Activated CD4-positive, alpha-beta T cell treated with anti-CD3 and anti-CD28 coated beads, Interleukin-2, amount 10 ng/mL, durations not matched to agents 7 days and 5 days (primary cell): ENCODE measurements at regions not wholly inside any gene's neighbourhood (a gene's known extent, or its start where the extent isn't known, plus 50 kb on each side); places are given as distances from the start of the nearest gene placed in this dataset.
"Not testable (repeated sequence)": the region's sequence is repeated elsewhere in the genome, so short reads cannot be mapped to it uniquely, and the experiment has no call there.

ENCODE experiments used
- CTCF ChIA-PET: fragments of 350-600 bp; sonication (Branson Sonifier 250); formaldehyde crosslinking; loops from one replicate; lab custom pipeline; 2021; ENCODE audit warnings: antibody characterized with exemption; lab: Charles Lee
- POLR2A ChIA-PET: fragments of 350-600 bp; sonication (Branson Sonifier 250); formaldehyde crosslinking; loops from one replicate; lab custom pipeline; 2021; ENCODE audit warnings: antibody characterized with exemption; lab: Charles Lee
- DNase-seq: peaks from one replicate; pipeline ENCODE4 v3.0.0-alpha.2; 2020
- H3K27ac Mint-ChIP-seq: one replicate; pipeline ENCODE4 v1.8.0; 2021; ENCODE audit warnings: mild to moderate bottlenecking, moderate library complexity, mixed read lengths
- H3K27me3 Mint-ChIP-seq: one replicate; pipeline ENCODE4 v1.8.0; 2021; ENCODE audit warnings: mixed read lengths
- H3K36me3 Mint-ChIP-seq: one replicate; pipeline ENCODE4 v1.8.0; 2021; ENCODE audit warnings: low read depth, mixed read lengths
- H3K4me1 Mint-ChIP-seq: one replicate; pipeline ENCODE4 v1.8.0; 2021; ENCODE audit warnings: mixed read lengths
- H3K4me3 Mint-ChIP-seq: one replicate; pipeline ENCODE4 v1.8.0; 2021; ENCODE audit warnings: mild to moderate bottlenecking, moderate library complexity, mixed read lengths
- H3K9me3 Mint-ChIP-seq: one replicate; pipeline ENCODE4 v1.8.0; 2021; ENCODE audit warnings: mixed read lengths

- no peak for DNase-seq
- Mint-ChIP-seq H3K4me3 (no peak overlapping the region), H3K27ac (no peak overlapping the region), H3K9me3 (peaks cover 2% of the 10 kb centered on the region), H3K36me3 (no peaks in the 10 kb centered on the region), H3K27me3 (peaks cover 37% of the 10 kb centered on the region), H3K4me1 (peaks cover 9% of the 10 kb centered on the region)
- POLR2A ChIA-PET, result no interaction called here
- CTCF ChIA-PET, result no interaction called here
Measured at GRCh38 chr3:139173372-139174108, 128.8 kb upstream of the PRR23C start.

- Mint-ChIP-seq H3K36me3 (no peaks in the 10 kb centered on the region), H3K27ac (no peak overlapping the region), H3K27me3 (peaks cover 16% of the 10 kb centered on the region), H3K4me1 (no peaks in the 10 kb centered on the region), H3K9me3 (no peaks in the 10 kb centered on the region), H3K4me3 (no peak overlapping the region)
- CTCF ChIA-PET, result no interaction called here
- POLR2A ChIA-PET, result no interaction called here
- DNase-seq, result no peak
Measured at GRCh38 chr3:139180489-139180888, 135.8 kb upstream of the PRR23C start.

GRCh38 chr3:139182143-139182542 is 137.5 kb upstream of the PRR23C start:
- H3K4me1 Mint-ChIP-seq, result no peaks in the 10 kb centered on the region
- ChIA-PET CTCF (no interaction called here), POLR2A (interaction anchor here (0.6 kb wide), 1 partner anchor 114 kb away, joined by 3 read pairs; no protein-coding TSS in a partner anchor)
- H3K27ac Mint-ChIP-seq, result no peak overlapping the region
- H3K27me3 Mint-ChIP-seq, result peaks cover 5% of the 10 kb centered on the region
- H3K36me3 Mint-ChIP-seq, result no peaks in the 10 kb centered on the region
- no peak for DNase-seq
- no peak overlapping the region for H3K4me3 Mint-ChIP-seq
- H3K9me3 Mint-ChIP-seq, result no peaks in the 10 kb centered on the region

- POLR2A ChIA-PET, result no interaction called here
- H3K9me3 Mint-ChIP-seq, result no peaks in the 10 kb centered on the region
- H3K27ac Mint-ChIP-seq, result no peak overlapping the region
- no peak overlapping the region for H3K4me3 Mint-ChIP-seq
- H3K4me1 Mint-ChIP-seq, result no peaks in the 10 kb centered on the region
- CTCF ChIA-PET, result no interaction called here
- H3K27me3 Mint-ChIP-seq, result peaks cover 5% of the 10 kb centered on the region
- no peaks in the 10 kb centered on the region for H3K36me3 Mint-ChIP-seq
- no peak for DNase-seq
Measured at GRCh38 chr3:139182598-139182997, 137.9 kb upstream of the PRR23C start.

- Mint-ChIP-seq H3K4me3 (no peak overlapping the region), H3K9me3 (no peaks in the 10 kb centered on the region), H3K4me1 (no peaks in the 10 kb centered on the region), H3K27me3 (no peaks in the 10 kb centered on the region), H3K36me3 (no peaks in the 10 kb centered on the region), H3K27ac (no peak overlapping the region)
- ChIA-PET POLR2A (no interaction called here), CTCF (no interaction called here)
- no peak for DNase-seq
Measured at GRCh38 chr3:139185527-139185926, 140.8 kb upstream of the PRR23C start.

- Mint-ChIP-seq H3K27me3 (no peaks in the 10 kb centered on the region), H3K9me3 (no peaks in the 10 kb centered on the region), H3K4me3 (no peak overlapping the region), H3K36me3 (no peaks in the 10 kb centered on the region), H3K27ac (no peak overlapping the region), H3K4me1 (no peaks in the 10 kb centered on the region)
- ChIA-PET CTCF (no interaction called here), POLR2A (no interaction called here)
- DNase-seq, result no peak
Measured at GRCh38 chr3:139187154-139187553, 142.5 kb upstream of the PRR23C start.

GRCh38 chr3:139187648-139188047 is 143.0 kb upstream of the PRR23C start:
- POLR2A ChIA-PET, result no interaction called here
- no peaks in the 10 kb centered on the region for H3K36me3 Mint-ChIP-seq
- no peaks in the 10 kb centered on the region for H3K9me3 Mint-ChIP-seq
- DNase-seq, result no peak
- H3K27ac Mint-ChIP-seq, result no peak overlapping the region
- H3K27me3 Mint-ChIP-seq, result no peaks in the 10 kb centered on the region
- H3K4me1 Mint-ChIP-seq, result no peaks in the 10 kb centered on the region
- CTCF ChIA-PET, result no interaction called here
- no peak overlapping the region for H3K4me3 Mint-ChIP-seq

GRCh38 chr3:139189943-139190342 is 145.3 kb upstream of the PRR23C start:
- Mint-ChIP-seq H3K9me3 (no peaks in the 10 kb centered on the region), H3K4me3 (no peak overlapping the region), H3K36me3 (no peaks in the 10 kb centered on the region), H3K27ac (no peak overlapping the region), H3K4me1 (no peaks in the 10 kb centered on the region), H3K27me3 (no peaks in the 10 kb centered on the region)
- ChIA-PET CTCF (no interaction called here), POLR2A (no interaction called here)
- DNase-seq, result no peak

- H3K27me3 Mint-ChIP-seq, POLR2A ChIA-PET, CTCF ChIA-PET, H3K4me1 Mint-ChIP-seq, H3K36me3 Mint-ChIP-seq, DNase-seq, H3K27ac Mint-ChIP-seq, H3K4me3 Mint-ChIP-seq: not testable (repeated sequence)
- H3K9me3 Mint-ChIP-seq, result peaks cover 10% of the 10 kb centered on the region
Measured at GRCh38 chr3:139194421-139194820, 149.4 kb upstream of the MRPS22 start.

- H3K36me3 Mint-ChIP-seq, H3K4me3 Mint-ChIP-seq, H3K27me3 Mint-ChIP-seq, H3K27ac Mint-ChIP-seq, POLR2A ChIA-PET, DNase-seq, H3K4me1 Mint-ChIP-seq: not testable (repeated sequence)
- CTCF ChIA-PET, result interaction anchor here (1.1 kb wide), 1 partner anchor 24 kb away, joined by 3 read pairs; no protein-coding TSS in a partner anchor
- H3K9me3 Mint-ChIP-seq, result peaks cover 10% of the 10 kb centered on the region
Measured at GRCh38 chr3:139196146-139196545, 147.7 kb upstream of the MRPS22 start.

GRCh38 chr3:139197251-139197650 is 146.6 kb upstream of the MRPS22 start:
- H3K36me3 Mint-ChIP-seq, result no peaks in the 10 kb centered on the region
- no peak overlapping the region for H3K27ac Mint-ChIP-seq
- peaks cover 10% of the 10 kb centered on the region for H3K9me3 Mint-ChIP-seq
- H3K4me1 Mint-ChIP-seq, result no peaks in the 10 kb centered on the region
- POLR2A ChIA-PET, result no interaction called here
- no peak for DNase-seq
- CTCF ChIA-PET, result no interaction called here
- H3K4me3 Mint-ChIP-seq, result no peak overlapping the region
- no peaks in the 10 kb centered on the region for H3K27me3 Mint-ChIP-seq

GRCh38 chr3:139198186-139198585 is 145.6 kb upstream of the MRPS22 start:
- Mint-ChIP-seq H3K4me1 (no peaks in the 10 kb centered on the region), H3K9me3 (peaks cover 10% of the 10 kb centered on the region), H3K4me3 (no peak overlapping the region), H3K36me3 (no peaks in the 10 kb centered on the region), H3K27ac (no peak overlapping the region), H3K27me3 (no peaks in the 10 kb centered on the region)
- ChIA-PET CTCF (no interaction called here), POLR2A (no interaction called here)
- no peak for DNase-seq

GRCh38 chr3:139198929-139199328 is 144.9 kb upstream of the MRPS22 start:
- H3K36me3 Mint-ChIP-seq, result no peaks in the 10 kb centered on the region
- no peak overlapping the region for H3K27ac Mint-ChIP-seq
- ChIA-PET CTCF (no interaction called here), POLR2A (no interaction called here)
- peaks cover 10% of the 10 kb centered on the region for H3K9me3 Mint-ChIP-seq
- no peak for DNase-seq
- H3K4me1 Mint-ChIP-seq, result no peaks in the 10 kb centered on the region
- no peaks in the 10 kb centered on the region for H3K27me3 Mint-ChIP-seq
- no peak overlapping the region for H3K4me3 Mint-ChIP-seq

GRCh38 chr3:139199421-139200010 is 144.3 kb upstream of the MRPS22 start:
- Mint-ChIP-seq H3K27me3 (peaks cover 2% of the 10 kb centered on the region), H3K36me3 (no peaks in the 10 kb centered on the region), H3K27ac (no peak overlapping the region), H3K4me1 (no peaks in the 10 kb centered on the region), H3K9me3 (peaks cover 10% of the 10 kb centered on the region), H3K4me3 (no peak overlapping the region)
- no peak for DNase-seq
- ChIA-PET CTCF (no interaction called here), POLR2A (no interaction called here)
